GM19025 (cell line): ENCODE measurements at regions not wholly inside any gene's neighbourhood (a gene's known extent, or its start where the extent isn't known, plus 50 kb on each side); places are given as distances from the start of the nearest gene placed in this dataset.
"Not testable (repeated sequence)": the region's sequence is repeated elsewhere in the genome, so short reads cannot be mapped to it uniquely, and the experiment has no call there.

Source experiments
- ATAC-seq: cut with Tn5 transposase; IDR thresholded peaks from one replicate; pipeline ENCODE4 v1.9.1; 2021; ENCODE audit warnings: mild to moderate bottlenecking, low read depth, moderate library complexity; ENCODE audit not compliant: unreplicated experiment

- ATAC-seq = not testable (repeated sequence)
Measured at GRCh38 chr2:87500951-87501350, 246.9 kb upstream of the PLGLB2 start.

- not testable (repeated sequence) for ATAC-seq
Measured at GRCh38 chr2:87502948-87503347, 244.9 kb upstream of the PLGLB2 start.

- ATAC-seq = not testable (repeated sequence)
Measured at GRCh38 chr2:87505239-87505638, 242.6 kb upstream of the PLGLB2 start.

GRCh38 chr2:87505909-87506308 lies 242.0 kb upstream of the PLGLB2 start:
- ATAC-seq = not testable (repeated sequence)

- not testable (repeated sequence) for ATAC-seq
Measured at GRCh38 chr2:87507378-87508348, 240.2 kb upstream of the PLGLB2 start.

GRCh38 chr2:87511195-87511778 lies 236.6 kb upstream of the PLGLB2 start:
- not testable (repeated sequence) for ATAC-seq

GRCh38 chr2:87512864-87513530 lies 234.9 kb upstream of the PLGLB2 start:
- not testable (repeated sequence) for ATAC-seq

GRCh38 chr2:87514034-87514433 lies 233.9 kb upstream of the PLGLB2 start:
- ATAC-seq = peak; percentile 57

- not testable (repeated sequence) for ATAC-seq
Measured at GRCh38 chr2:87514515-87514914, 233.4 kb upstream of the PLGLB2 start.

- ATAC-seq = not testable (repeated sequence)
Measured at GRCh38 chr2:87515226-87515625, 232.7 kb upstream of the PLGLB2 start.

GRCh38 chr2:87515875-87516274 lies 232.0 kb upstream of the PLGLB2 start:
- not testable (repeated sequence) for ATAC-seq

- ATAC-seq = not testable (repeated sequence)
Measured at GRCh38 chr2:87516369-87516967, 231.4 kb upstream of the PLGLB2 start.

GRCh38 chr2:87517438-87517837 lies 230.4 kb upstream of the PLGLB2 start:
- ATAC-seq = not testable (repeated sequence)

- ATAC-seq = not testable (repeated sequence)
Measured at GRCh38 chr2:87518066-87518465, 229.8 kb upstream of the PLGLB2 start.

- ATAC-seq = not testable (repeated sequence)
Measured at GRCh38 chr2:87518547-87518946, 229.3 kb upstream of the PLGLB2 start.

GRCh38 chr2:87519158-87520011 lies 228.5 kb upstream of the PLGLB2 start:
- ATAC-seq = not testable (repeated sequence)

GRCh38 chr2:87521057-87521456 lies 226.8 kb upstream of the PLGLB2 start:
- ATAC-seq = not testable (repeated sequence)

- not testable (repeated sequence) for ATAC-seq
Measured at GRCh38 chr2:87521489-87521888, 226.4 kb upstream of the PLGLB2 start.

GRCh38 chr2:87524619-87525188 lies 223.2 kb upstream of the PLGLB2 start:
- ATAC-seq = not testable (repeated sequence)
